ENCODE measurements at regions not wholly inside any gene's neighbourhood (a gene's known extent, or its start where the extent isn't known, plus 50 kb on each side); places are given as distances from the start of the nearest gene placed in this dataset.

GRCh38 chr4:123338715-123339114 is 57.9 kb upstream of the SPRY1 start:
- TF ChIP-seq POLR2A (IDR thresholded peaks at IDR 0.05; ENCODE audit: low read depth, low read length) = no peak
- no peak for TF ChIP-seq TAF1 (IDR thresholded peaks at IDR 0.05; ENCODE audit: borderline replicate concordance, low read depth, low read length)
- no peak for TF ChIP-seq POLR2AphosphoS5 (IDR thresholded peaks at IDR 0.05; ENCODE audit: low read depth, low read length)
